Breast epithelium (tissue), 4 donors: ENCODE measurements at regions not wholly inside any gene's neighbourhood (a gene's known extent, or its start where the extent isn't known, plus 50 kb on each side); places are given as distances from the start of the nearest gene placed in this dataset.
"Not testable (repeated sequence)": the region's sequence is repeated elsewhere in the genome, so short reads cannot be mapped to it uniquely, and the experiment has no call there.

Source experiments
- DNase-seq, 2 donors: peaks; one replicate each; pipeline ENCODE4 v3.0.0-alpha.2; 2019; ENCODE audit warnings: low spot score in 2 of 2
- H3K27ac ChIP-seq, 2 donors: fragments of 200-600 bp; sonication (generic) in 1 of 2; one replicate each; pipeline ENCODE4 v1.5.1; 2016 to 2019; ENCODE audit warnings: mild to moderate bottlenecking in 1 of 2
- H3K27me3 ChIP-seq, 2 donors: fragments of 200-600 bp; sonication (generic) in 1 of 2; one replicate each; pipeline versions ENCODE4 v1.5.1 to v1.6.0; 2017 to 2019; ENCODE audit warnings: control low read depth in 1 of 2, mild to moderate bottlenecking in 1 of 2
- H3K36me3 ChIP-seq: fragments of 200-600 bp; one replicate; pipeline ENCODE4 v1.5.1; 2019
- H3K4me1 ChIP-seq, 2 donors: fragments of 200-600 bp; sonication (generic); one replicate each; pipeline ENCODE4 v1.5.1; 2016 to 2019; ENCODE audit warnings: control low read depth in 1 of 2
- H3K4me3 ChIP-seq, 3 donors: fragments of 200-600 bp; sonication (generic); 1 replicate in 2 of 3; 2 replicates in 1 of 3; pipeline ENCODE4 v1.5.1; 2016 to 2019; ENCODE audit warnings: mild to moderate bottlenecking in 3 of 3, moderate library complexity in 2 of 3
- H3K9me3 ChIP-seq, 2 donors: fragments of 200-600 bp; sonication (generic) in 1 of 2; one replicate each; pipeline ENCODE4 v1.5.1; 2016 to 2019; ENCODE audit warnings: control low read depth in 1 of 2
- CTCF ChIP-seq, 3 donors: fragments of 450-650 bp; IDR thresholded peaks; one replicate each; pipeline ENCODE4 v1.5.1; 2016 to 2017; ENCODE audit warnings: antibody characterized with exemption in 3 of 3, mild to moderate bottlenecking in 3 of 3, moderate library complexity in 3 of 3
- POLR2A ChIP-seq: fragments of 450-650 bp; IDR thresholded peaks from one replicate; pipeline ENCODE4 v1.6.1; 2016; ENCODE audit warnings: antibody characterized with exemption, mild to moderate bottlenecking, moderate library complexity
- POLR2AphosphoS5 ChIP-seq, 3 donors: sonication (generic); formaldehyde crosslinking; IDR thresholded peaks; one replicate each; pipeline ENCODE4 v1.6.1; 2017; ENCODE audit warnings: antibody characterized with exemption in 3 of 3
- intact Hi-C: fragments of 100-400 bp; cut with DNase I; formaldehyde crosslinking; loops from one replicate; pipeline ENCODE4 v1.15.1; 2023; ENCODE audit warnings: low total_unique reads

- intact Hi-C loops, result no loop called here
- no peak for DNase-seq
- Histone ChIP-seq H3K4me1 (no peaks in the 10 kb centered on the region), H3K9me3 (no peaks in the 10 kb centered on the region), H3K27me3 (no peaks in the 10 kb centered on the region), H3K4me3 (no peak overlapping the region), H3K36me3 (no peaks in the 10 kb centered on the region), H3K27ac (no peak overlapping the region)
- TF ChIP-seq CTCF (IDR thresholded peaks at IDR 0.05) (no peak), POLR2AphosphoS5 (IDR thresholded peaks at IDR 0.05) (no peak), POLR2A (no peak)
Observed at GRCh38 chr2:34161549-34161948, 562.5 kb upstream of the FAM98A start.

- Histone ChIP-seq H3K27me3 (no peaks in the 10 kb centered on the region), H3K27ac (no peak overlapping the region), H3K9me3 (no peaks in the 10 kb centered on the region), H3K4me1 (no peaks in the 10 kb centered on the region), H3K4me3 (no peak overlapping the region), H3K36me3 (no peaks in the 10 kb centered on the region)
- no peak for DNase-seq
- intact Hi-C loops, result no loop called here
- TF ChIP-seq POLR2A, result no peak
- no peak for TF ChIP-seq POLR2AphosphoS5 (IDR thresholded peaks at IDR 0.05)
- TF ChIP-seq CTCF (IDR thresholded peaks at IDR 0.05), result no peak
Observed at GRCh38 chr2:34159901-34160300, 560.8 kb upstream of the FAM98A start.

DNA sequence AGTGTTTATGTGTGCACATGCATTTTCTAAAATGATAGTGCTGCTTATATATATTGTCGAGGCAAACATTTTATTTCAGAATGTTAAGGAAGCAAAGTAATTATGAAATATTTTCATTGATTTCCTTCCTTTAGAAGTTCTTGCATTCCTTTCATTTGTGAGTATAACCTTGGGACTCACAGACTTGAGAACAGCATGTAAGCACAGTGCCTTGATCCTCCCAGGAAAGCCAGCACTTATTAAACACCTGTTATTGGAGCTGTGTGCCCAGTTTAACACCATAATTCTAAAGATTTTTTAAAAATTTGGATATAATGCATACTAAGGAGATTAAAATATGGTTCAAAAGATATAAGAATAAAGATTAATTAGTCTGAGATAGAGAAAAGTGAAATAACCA is 554.4 kb upstream of the FAM98A start:
- Histone ChIP-seq H3K27ac (no peak overlapping the region), H3K36me3 (no peaks in the 10 kb centered on the region), H3K4me3 (no peak overlapping the region), H3K27me3 (no peaks in the 10 kb centered on the region), H3K4me1 (no peaks in the 10 kb centered on the region), H3K9me3 (no peaks in the 10 kb centered on the region)
- TF ChIP-seq POLR2AphosphoS5 (IDR thresholded peaks at IDR 0.05), result no peak
- TF ChIP-seq POLR2A, result no peak
- no peak for TF ChIP-seq CTCF (IDR thresholded peaks at IDR 0.05)
- intact Hi-C loops, result no loop called here
- no peak for DNase-seq

- TF ChIP-seq POLR2A (no peak), CTCF (IDR thresholded peaks at IDR 0.05) (no peak), POLR2AphosphoS5 (IDR thresholded peaks at IDR 0.05) (no peak)
- DNase-seq, result no peak
- intact Hi-C loops, result no loop called here
Observed at GRCh38 chr2:34147780-34148179, 548.7 kb upstream of the FAM98A start.

DNA sequence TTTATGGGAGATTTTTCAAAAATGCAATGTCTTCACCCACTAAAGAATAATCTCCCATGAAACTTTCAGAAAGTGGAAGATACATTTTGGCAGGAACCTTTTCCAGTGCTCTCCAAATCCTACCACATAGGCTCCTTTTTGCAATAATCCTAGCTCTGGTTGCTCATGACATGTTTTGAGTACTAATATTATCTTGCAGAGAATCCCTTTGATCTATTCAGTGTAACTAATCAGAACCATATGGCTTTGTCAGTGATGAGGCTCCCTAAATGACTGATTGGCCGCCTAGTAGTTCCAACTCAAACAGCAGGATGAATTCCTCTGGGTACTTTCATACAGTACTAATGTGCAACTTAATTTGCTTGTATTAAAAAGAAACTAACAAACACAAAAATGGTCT is 544.0 kb upstream of the FAM98A start:
- H3K36me3 ChIP-seq, result no peaks in the 10 kb centered on the region
- H3K9me3 ChIP-seq, result peaks cover 0 to 8% of the 10 kb centered on the region in 2 donors
- no peaks in the 10 kb centered on the region for H3K4me1 ChIP-seq
- H3K27me3 ChIP-seq, result no peaks in the 10 kb centered on the region
- intact Hi-C loops, result no loop called here
- no peak overlapping the region for H3K4me3 ChIP-seq
- H3K27ac ChIP-seq, result no peak overlapping the region
- DNase-seq, result no peak
- TF ChIP-seq POLR2A (no peak), POLR2AphosphoS5 (IDR thresholded peaks at IDR 0.05) (no peak), CTCF (IDR thresholded peaks at IDR 0.05) (no peak)

More at GRCh38 chr2:34147780-34148179, 548.7 kb upstream of the FAM98A start:
- peaks cover 0 to 1% of the 10 kb centered on the region in 2 donors for H3K9me3 ChIP-seq
- no peak overlapping the region for H3K27ac ChIP-seq
- H3K36me3 ChIP-seq, result no peaks in the 10 kb centered on the region
- no peaks in the 10 kb centered on the region for H3K27me3 ChIP-seq
- H3K4me1 ChIP-seq, result no peaks in the 10 kb centered on the region
- no peak overlapping the region for H3K4me3 ChIP-seq

GRCh38 chr2:34142531-34143008 is 543.5 kb upstream of the FAM98A start:
- H3K4me1 ChIP-seq, H3K9me3 ChIP-seq, H3K36me3 ChIP-seq, H3K27me3 ChIP-seq, DNase-seq, intact Hi-C loops, H3K27ac ChIP-seq, H3K4me3 ChIP-seq: not testable (repeated sequence)

GRCh38 chr2:34133065-34133464 is 534.0 kb upstream of the FAM98A start:
- H3K9me3 ChIP-seq, H3K36me3 ChIP-seq, intact Hi-C loops, H3K27ac ChIP-seq, DNase-seq, H3K27me3 ChIP-seq, H3K4me1 ChIP-seq, H3K4me3 ChIP-seq: not testable (repeated sequence)
